ENCODE measurements at regions not wholly inside any gene's neighbourhood (a gene's known extent, or its start where the extent isn't known, plus 50 kb on each side); places are given as distances from the start of the nearest gene placed in this dataset.
"Not testable (repeated sequence)": the region's sequence is repeated elsewhere in the genome, so short reads cannot be mapped to it uniquely, and the experiment has no call there.

DNA sequence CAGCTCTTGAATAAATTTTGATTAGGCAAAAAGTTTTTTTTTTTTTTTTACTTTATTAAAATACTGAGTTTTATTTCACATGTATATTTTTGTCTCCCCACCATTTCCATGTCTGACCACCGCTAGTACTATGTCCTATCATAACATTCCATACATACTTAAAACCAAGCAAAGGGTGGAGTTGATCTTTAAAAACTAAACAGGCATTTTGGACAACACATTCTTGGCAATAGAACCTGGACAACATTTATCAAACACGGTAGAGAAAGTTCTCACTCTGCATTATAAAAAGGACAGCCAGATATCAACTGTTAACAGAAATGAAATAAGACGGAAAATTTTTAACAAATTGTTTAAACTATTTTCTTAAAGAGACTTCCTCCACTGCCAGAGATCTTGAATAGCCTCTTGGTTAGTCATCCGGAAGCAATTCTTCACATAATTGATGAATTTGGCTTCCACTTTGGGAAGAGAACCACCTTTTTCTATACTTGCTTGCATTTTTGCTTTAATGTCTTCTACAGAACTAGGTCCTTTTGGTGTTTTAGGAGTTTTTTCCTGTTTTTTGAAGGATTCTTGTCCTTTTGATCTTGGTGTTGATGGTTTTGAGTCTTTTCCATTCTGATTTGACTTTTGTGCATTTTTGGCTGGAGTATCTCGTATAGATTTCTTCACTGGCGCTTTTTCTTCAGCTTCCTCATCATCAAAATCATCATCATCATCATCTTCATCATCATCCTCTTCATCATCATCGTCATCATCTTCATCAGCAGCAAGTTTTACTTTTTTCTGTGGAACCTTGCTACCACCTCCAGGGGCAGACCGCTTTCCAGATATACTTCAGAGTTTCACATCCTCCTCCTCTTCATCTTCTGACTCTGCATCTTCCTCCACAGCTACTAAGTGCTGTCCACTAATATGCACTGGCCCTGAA is 58.7 kb downstream of the POU5F2 start:
- not testable (repeated sequence) for DNase-seq

DNA sequence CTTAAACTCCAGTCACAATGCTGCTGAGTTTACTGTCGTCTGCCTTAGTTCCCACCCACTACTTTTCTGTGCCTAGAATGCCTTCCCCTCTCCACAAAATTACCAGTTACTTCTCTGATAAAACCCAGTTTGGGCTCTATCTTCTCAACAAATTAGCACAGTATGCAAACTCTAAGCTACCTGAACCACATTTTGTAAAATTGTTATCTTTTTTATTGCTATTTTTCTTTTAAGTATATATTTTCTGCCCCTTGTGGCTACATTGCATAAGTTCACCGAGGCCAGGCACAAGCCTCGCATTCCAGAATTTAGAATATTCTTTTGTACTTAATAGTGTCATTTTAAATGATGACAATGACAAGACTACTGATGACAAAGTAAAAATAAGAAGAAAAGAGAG is 60.0 kb downstream of the POU5F2 start:
- DNase-seq: no peak

DNA sequence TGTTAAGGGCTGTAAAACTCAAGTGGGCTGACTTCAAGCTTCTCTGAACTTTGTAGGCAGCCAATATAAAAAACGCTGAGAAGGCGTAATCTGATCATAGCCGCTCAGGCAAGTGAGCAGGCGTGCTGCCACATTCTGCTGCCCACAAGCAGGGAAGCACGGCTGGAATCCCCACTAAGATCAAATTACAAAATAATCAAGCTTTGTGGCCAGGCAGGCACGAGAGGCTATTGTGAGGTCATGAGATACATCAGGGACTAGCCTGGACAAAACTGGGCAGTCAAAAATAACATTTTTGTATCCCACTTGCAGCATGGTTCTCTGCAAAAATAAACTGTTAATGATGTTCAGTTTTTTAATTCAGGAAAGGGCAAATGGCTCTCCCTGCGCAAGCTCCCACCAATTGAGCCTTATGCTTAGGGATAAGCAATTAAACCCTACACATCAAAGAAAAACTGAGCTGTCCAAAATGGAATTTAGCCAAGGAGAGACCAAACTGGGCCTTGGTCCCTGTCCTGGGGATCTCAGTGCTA is 64.0 kb downstream of the POU5F2 start:
- DNase-seq: peak in 1 of 2 experiments; percentile 46

DNA sequence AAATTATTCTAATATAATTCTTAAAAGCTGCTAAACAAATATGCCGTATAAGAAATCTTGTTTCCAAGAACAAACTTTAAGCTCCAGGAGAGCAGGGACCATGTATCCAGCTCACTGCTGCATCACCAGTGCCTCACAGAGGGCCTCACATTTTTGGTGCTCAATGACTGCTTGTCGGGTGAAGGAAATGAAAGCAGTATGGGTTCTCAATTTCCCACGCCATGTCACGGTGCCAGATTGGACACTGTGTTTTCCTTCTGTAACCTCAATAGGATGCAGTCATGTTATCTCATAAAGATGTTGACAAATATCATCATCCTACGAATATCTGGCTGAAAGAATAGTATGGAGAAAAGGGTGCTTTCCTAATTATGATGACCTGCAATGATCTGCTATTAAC is 64.7 kb downstream of the POU5F2 start:
- DNase-seq: no peak

DNA sequence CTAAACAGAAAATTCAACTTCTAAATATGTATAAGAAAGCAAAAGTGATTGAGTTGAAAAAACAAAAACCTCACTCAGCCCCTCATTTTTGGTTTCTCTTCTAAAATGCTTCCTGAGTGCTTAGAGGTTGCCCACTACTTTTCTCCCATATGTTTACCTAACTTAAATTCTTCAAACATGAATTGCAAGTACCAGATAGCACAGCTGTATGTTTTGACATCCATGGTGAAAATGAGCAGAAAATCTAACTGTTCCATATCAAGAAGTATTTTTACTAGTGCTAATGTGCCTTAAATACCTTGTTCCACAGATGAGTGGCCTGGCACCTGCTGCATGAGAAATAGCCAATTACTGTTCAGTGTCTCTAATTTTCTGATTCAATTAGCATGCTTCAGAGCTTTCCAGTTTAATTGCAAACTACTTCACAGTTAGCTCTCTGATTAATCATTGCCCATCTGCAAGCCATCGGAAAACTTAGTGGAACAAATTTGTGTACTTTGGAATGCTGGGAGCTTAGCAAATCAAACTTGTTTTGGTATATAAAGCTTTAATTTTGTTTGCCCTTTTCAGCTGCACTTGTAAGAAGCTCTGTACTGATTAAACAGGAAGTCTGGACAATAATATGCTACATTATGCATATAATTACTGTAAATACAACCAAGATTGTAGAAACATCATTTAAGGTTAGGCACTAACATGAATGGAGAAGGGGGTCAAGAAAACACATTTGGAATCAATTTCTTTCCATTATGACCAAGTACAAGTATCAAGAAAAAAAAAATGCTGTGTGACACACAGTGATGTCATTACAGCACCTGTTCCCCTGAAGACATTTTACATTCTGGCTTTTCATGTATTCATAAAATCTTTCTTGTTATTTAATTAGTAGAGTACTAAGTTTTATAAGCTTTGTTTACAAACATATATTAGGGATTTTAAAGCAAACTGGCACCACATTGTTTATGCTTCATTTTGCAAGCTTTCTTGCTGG is 65.6 kb downstream of the POU5F2 start:
- no peak for DNase-seq

DNA sequence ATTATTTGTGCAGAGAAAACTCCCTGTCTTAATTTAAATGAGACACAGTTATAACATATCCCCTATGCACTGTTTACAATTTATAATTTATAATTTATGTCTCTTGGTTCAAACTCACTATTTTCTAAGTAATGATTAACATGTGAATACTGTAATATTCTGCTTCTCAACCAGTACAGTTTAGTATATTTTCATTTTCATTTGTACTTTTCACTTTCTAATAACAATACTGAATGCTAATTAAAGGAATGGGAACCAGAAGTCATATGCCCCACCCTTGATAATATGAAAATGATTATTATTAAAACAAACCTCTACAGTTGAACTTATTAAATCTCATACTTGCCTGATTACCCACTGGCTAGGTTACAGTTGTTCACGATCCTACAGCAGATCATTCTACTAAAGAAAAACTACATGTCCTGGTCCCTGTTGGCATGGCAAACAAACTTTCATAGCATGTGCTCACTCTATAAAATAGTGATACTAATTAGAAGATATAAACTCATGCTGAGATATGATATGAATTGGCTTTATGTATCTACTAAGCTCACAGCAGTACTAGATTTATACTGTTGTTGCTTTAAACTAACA is 66.4 kb downstream of the POU5F2 start:
- no peak for DNase-seq

DNA sequence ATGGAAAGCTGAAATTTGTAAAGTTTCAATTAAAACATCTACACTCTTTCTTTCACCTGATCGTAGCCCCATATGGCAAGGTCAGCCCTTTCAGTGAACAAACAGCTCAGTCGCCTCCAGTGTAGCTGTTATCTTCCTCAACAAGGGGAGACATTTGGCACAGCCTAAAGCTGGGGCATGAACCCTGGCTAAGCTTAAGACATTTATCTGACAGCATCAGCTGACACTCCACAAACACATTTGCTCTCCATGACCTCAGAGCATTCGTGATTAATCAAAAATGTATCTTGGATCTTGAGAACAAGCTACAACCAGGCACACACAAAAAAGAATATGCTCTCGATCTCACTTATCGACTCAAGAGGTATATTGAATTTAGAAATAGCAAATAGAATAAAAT is 67.3 kb downstream of the POU5F2 start:
- no peak for DNase-seq

DNA sequence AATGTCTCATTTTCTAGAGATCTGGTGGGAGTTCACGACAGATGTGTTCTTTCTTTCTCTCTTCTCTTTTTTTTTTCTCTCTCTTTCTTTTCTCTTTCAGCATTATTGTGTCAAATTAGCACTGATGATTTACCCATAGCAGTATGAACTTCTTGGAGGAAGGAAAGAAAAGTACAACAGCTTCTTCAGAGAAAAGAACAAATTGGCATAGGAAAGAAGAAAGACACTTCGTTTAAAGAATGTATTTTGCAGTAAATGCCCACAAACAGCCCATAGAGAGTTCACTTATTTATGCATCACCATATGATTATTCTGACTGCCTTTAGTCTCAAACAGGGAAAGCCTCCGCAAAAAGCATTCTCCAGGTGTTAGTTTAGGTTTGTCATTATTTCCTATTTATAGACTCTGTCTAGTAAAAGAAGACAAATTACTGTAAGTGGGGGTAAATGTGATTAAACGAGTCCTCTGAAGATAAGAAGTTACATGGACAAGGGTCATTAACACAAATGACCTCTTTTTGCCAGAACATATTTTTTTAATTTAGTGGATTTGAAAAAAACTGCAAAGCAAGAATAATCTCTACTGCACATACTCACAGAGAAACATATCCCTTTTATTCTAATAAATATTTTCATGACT is 68.0 kb downstream of the POU5F2 start:
- DNase-seq: no peak

DNA sequence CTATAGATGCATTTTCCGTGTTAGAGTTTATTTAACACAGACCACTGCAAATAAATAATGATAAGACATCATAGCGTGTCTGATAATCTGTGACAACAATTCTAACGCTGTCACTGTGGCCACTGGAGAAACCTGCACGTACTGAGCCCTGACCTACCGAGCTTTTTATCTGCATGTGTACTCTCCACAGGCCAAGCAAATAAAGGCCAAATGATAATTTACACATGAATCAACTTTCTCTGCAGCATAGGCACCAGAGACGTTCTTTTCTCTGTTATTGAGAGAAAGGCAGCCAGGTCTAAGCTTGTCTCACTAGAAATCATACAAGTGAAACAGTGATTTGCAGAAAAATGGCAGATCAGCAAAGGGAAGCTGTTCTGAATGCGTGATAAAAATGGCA is 75.8 kb downstream of the POU5F2 start:
- DNase-seq: no peak

DNA sequence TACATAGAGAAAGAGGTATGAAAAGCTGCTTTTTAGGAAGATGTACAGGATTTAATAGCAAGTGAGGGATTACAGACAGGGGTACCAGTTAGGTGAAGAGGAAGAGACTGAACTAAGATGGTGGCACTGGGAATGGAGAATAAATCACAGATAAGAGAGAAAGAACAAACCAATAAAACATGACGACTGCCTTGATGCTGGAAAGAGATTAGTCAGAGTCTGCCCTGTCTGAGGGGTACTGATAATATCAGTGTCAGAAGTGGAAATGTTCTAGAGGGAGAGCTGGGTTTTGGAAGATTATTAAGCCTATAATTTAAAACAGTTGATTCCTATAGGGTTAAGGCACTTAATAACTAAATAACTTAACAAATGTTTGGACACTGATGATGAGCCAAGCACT is 77.7 kb downstream of the NR2F1 start:
- DNase-seq: no peak

DNA sequence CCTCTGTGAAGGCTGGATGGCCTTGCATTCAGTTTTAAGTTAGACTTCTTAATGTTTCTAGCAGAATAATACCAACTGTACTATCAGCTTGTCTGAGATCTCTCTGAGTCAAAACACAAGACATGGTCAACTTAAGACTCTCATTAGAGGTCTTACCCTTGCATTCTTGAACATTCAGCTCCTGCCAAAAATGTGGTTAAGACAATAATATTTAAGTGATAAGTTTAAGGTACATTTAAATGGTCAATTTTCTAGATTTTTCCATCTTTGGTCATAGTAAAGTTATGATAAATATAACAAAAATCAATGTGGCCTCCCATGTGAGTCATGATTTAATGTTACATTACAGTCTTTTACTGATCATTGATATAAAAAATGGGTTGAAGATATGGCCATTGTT is 75.0 kb downstream of the NR2F1 start:
- DNase-seq: no peak

DNA sequence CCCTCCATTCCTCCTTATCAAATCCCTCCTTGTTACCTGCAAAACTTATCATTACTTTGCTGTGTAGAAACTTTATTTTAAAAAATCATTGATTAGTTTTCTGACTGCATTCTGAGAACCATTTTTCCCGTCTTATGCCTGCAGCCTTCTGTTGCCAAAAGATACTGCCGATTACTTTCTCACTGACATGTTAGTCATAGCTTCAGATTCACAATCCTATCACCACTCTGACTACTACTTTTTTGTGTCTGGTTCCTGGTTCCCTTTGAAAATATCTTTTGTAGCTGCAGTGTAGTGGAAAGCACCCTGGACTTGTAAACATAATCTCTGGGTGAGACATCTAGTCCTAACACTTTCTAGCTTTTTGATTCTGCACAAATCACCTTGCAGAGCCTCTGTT is 71.7 kb downstream of the NR2F1 start:
- DNase-seq: no peak

DNA sequence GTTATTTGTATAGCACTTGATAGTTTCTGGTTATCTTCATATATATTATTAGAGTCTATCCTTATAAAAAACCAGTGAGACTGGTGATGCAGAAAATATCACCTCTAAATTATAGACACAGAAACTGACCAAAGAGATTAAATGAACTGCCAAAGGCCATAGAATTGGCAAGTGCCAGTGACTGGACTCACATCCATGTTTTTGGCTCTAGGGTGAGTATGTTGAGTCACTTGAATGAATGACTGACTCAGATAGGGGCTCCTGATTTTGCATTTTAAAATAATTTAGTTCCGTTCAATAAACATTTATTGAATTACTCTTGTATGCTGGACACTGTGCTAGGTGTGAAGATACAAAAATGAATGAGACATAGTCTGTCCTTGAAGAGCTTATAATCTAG is 70.7 kb downstream of the NR2F1 start:
- no peak for DNase-seq

DNA sequence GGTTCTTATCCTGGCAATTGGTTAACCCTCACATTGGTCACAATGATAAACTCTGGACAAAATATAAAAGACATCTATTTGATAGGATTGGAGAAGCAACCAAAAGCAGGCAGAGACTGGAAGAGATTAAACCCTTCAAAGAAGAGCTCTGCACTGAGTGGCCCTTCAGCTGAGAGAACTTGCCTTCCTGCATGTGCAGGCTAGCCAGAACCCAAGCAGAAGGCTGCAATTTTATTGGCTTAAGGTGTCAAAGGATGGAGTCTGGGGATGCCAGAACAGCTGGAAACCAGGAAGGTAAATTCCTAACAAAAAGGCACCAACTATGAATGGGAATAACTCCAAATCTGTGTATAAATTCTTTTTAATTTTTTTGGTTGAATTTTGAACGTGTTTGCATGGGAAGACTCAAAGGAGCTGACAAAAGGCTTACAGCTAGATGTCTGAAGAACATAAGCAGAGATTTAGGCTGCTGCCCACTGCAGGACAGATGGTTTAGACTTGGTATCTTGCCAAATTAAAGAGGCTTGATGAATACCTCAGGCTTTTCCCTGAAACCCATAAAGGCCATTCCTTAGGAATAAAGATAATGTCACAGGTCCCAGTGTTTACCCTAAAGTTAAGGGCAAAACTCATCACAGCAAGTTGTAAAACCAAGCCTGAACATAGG is 66.3 kb downstream of the NR2F1 start:
- peak in 1 of 2 experiments; percentile 31 for DNase-seq

DNA sequence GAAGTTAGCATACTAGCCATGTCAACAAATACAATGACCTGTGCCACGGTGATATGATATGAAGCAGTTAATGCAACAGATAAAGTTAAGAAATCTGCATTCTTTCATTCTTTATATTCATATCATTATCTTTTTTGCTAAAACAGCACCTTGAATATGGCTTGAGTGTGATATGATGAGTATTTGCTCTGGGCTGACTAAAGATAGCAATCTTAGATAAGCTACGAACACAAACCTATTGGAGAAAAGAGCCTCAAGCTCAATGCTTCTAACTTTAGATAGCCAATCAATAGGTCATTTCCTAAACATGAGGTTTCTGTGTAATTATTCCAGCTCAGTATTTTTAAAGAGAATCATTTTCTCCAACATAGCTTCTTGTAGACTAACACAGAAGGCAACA is 61.7 kb downstream of the NR2F1 start:
- DNase-seq: no peak

Measured in cerebellar nuclear complex (tissue), 1 donor.